ENCODE measurements at regions not wholly inside any gene's neighbourhood (a gene's known extent, or its start where the extent isn't known, plus 50 kb on each side); places are given as distances from the start of the nearest gene placed in this dataset.
"Not testable (repeated sequence)": the region's sequence is repeated elsewhere in the genome, so short reads cannot be mapped to it uniquely, and the experiment has no call there.

DNA sequence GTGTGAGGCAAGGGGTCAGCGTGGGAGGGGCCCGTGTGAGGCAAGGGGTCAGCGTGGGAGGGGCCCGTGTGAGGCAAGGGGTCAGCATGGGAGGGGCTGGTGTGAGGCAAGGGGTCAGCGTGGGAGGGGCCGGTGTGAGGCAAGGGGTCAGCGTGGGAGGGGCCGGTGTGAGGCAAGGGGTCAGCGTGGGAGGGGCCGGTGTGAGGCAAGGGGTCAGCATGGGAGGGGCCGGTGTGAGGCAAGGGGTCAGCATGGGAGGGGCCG lies 119.2 kb downstream of the SEPTIN14 start:
- TF ChIP-seq POLR2A (IDR thresholded peaks at IDR 0.05) = not testable (repeated sequence)
- TF ChIP-seq, protein P1, sequence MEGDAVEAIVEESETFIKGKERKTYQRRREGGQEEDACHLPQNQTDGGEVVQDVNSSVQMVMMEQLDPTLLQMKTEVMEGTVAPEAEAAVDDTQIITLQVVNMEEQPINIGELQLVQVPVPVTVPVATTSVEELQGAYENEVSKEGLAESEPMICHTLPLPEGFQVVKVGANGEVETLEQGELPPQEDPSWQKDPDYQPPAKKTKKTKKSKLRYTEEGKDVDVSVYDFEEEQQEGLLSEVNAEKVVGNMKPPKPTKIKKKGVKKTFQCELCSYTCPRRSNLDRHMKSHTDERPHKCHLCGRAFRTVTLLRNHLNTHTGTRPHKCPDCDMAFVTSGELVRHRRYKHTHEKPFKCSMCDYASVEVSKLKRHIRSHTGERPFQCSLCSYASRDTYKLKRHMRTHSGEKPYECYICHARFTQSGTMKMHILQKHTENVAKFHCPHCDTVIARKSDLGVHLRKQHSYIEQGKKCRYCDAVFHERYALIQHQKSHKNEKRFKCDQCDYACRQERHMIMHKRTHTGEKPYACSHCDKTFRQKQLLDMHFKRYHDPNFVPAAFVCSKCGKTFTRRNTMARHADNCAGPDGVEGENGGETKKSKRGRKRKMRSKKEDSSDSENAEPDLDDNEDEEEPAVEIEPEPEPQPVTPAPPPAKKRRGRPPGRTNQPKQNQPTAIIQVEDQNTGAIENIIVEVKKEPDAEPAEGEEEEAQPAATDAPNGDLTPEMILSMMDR (IDR thresholded peaks at IDR 0.05) = not testable (repeated sequence)

Data from right lobe of liver (tissue), 4 donors.